GM19468 (cell line): ENCODE measurements at regions not wholly inside any gene's neighbourhood (a gene's known extent, or its start where the extent isn't known, plus 50 kb on each side); places are given as distances from the start of the nearest gene placed in this dataset.

Experiments
- ATAC-seq: cut with Tn5 transposase; IDR thresholded peaks from one replicate; pipeline ENCODE4 v1.9.1; 2021; ENCODE audit warnings: mild to moderate bottlenecking, moderate library complexity, moderate number of reproducible peaks; ENCODE audit not compliant: unreplicated experiment; ENCODE audit errors: extremely low read depth

GRCh38 chr10:128539510-128540127 is 413.4 kb upstream of the MKI67 start:
- no peak for ATAC-seq

GRCh38 chr10:128540128-128540762 is 414.0 kb upstream of the MKI67 start:
- no peak for ATAC-seq

GRCh38 chr10:128540781-128541761 is 414.8 kb upstream of the MKI67 start:
- ATAC-seq, result no peak

- ATAC-seq, result no peak
These were observed 415.8 kb upstream of the MKI67 start for GRCh38 chr10:128541926-128542475.

GRCh38 chr10:128542659-128543058 is 416.4 kb upstream of the MKI67 start:
- ATAC-seq, result no peak

GRCh38 chr10:128543151-128543550 is 416.9 kb upstream of the MKI67 start:
- ATAC-seq, result no peak

GRCh38 chr10:128545216-128545615 is 419.0 kb upstream of the MKI67 start:
- ATAC-seq, result no peak

- ATAC-seq, result no peak
These were observed 420.5 kb upstream of the MKI67 start for GRCh38 chr10:128546651-128547165.

- ATAC-seq, result no peak
These were observed 422.9 kb upstream of the MKI67 start for GRCh38 chr10:128549101-128549608.

- no peak for ATAC-seq
These were observed 423.8 kb upstream of the MKI67 start for GRCh38 chr10:128550045-128550444.

GRCh38 chr10:128551475-128551874 is 425.3 kb upstream of the MKI67 start:
- ATAC-seq, result no peak

GRCh38 chr10:128553755-128554154 is 427.5 kb upstream of the MKI67 start:
- ATAC-seq, result no peak

- no peak for ATAC-seq
These were observed 430.2 kb upstream of the MKI67 start for GRCh38 chr10:128556182-128557110.

- no peak for ATAC-seq
These were observed 431.0 kb upstream of the MKI67 start for GRCh38 chr10:128557149-128557710.

GRCh38 chr10:128560406-128560805 is 434.2 kb upstream of the MKI67 start:
- no peak for ATAC-seq

GRCh38 chr10:128560993-128561392 is 434.8 kb upstream of the MKI67 start:
- ATAC-seq, result no peak

- ATAC-seq, result no peak
These were observed 437.2 kb upstream of the MKI67 start for GRCh38 chr10:128563387-128563786.

- ATAC-seq, result no peak
These were observed 437.7 kb upstream of the MKI67 start for GRCh38 chr10:128563904-128564303.
